Panc1 (cell line): ENCODE measurements at regions not wholly inside any gene's neighbourhood (a gene's known extent, or its start where the extent isn't known, plus 50 kb on each side); places are given as distances from the start of the nearest gene placed in this dataset.

Experiments
- ATAC-seq: fragments of 200-7000 bp; cut with Tn5 transposase; 2 replicates; pipeline ENCODE4 v1.9.1; 2020; ENCODE audit warnings: mild to moderate bottlenecking, moderate library complexity
- BruUV-seq: library from RNA; stranded (reverse); fragments of 400-500 nt; replicated peaks from 2 replicates; lab custom pipeline; 2021; lab: Mats Ljungman, UMichigan
- CTCF ChIA-PET: fragments of 300-600 bp; sonication (Branson Sonifier 250); formaldehyde crosslinking; loops from one replicate; lab custom pipeline; 2022; ENCODE audit warnings: antibody characterized with exemption; lab: Charles Lee
- POLR2A ChIA-PET: fragments of 300-600 bp; sonication (Branson Sonifier 250); formaldehyde crosslinking; loops from one replicate; lab custom pipeline; 2022; ENCODE audit warnings: antibody characterized with exemption; lab: Charles Lee
- DNase-seq: peaks from one replicate; pipeline ENCODE4 v3.0.0-alpha.2; 2010; ENCODE audit warnings: low read depth, low spot score
- H3K27ac ChIP-seq: 2 replicates; pipeline ENCODE4 v1.5.1; 2011; ENCODE audit warnings: mild to moderate bottlenecking, low read length, inconsistent platforms
- H3K27me3 ChIP-seq: fragments of 200-500 bp; sonication (Bioruptor generic); 2 replicates; pipeline ENCODE4 v1.6.0; 2014; ENCODE audit warnings: low read length, inconsistent platforms; ENCODE audit not compliant: control insufficient read depth, insufficient read depth
- H3K36me3 ChIP-seq: fragments of 200-500 bp; sonication (Bioruptor generic); 2 replicates; pipeline ENCODE4 v1.5.1; 2014; ENCODE audit warnings: inconsistent platforms, mild to moderate bottlenecking, low read length, moderate library complexity; ENCODE audit not compliant: control insufficient read depth, insufficient read depth
- H3K4me1 ChIP-seq: 2 replicates; pipeline ENCODE4 v1.5.1; 2011; ENCODE audit warnings: inconsistent platforms, mild to moderate bottlenecking, low read length, moderate library complexity; ENCODE audit not compliant: control insufficient read depth, insufficient read depth
- H3K4me3 ChIP-seq, 2 experiments: 2 replicates each; pipeline ENCODE4 v1.5.1; 2011 to 2012; ENCODE audit warnings: low read depth in 2 of 2, low read length in 2 of 2, mild to moderate bottlenecking in 2 of 2, inconsistent platforms in 1 of 2, moderate library complexity in 1 of 2
- H3K9me3 ChIP-seq: fragments of 200-500 bp; sonication (Bioruptor generic); 2 replicates; pipeline ENCODE4 v1.5.1; 2014; ENCODE audit warnings: low read depth, mild to moderate bottlenecking, inconsistent platforms, low read length, moderate library complexity; ENCODE audit not compliant: control insufficient read depth, insufficient read depth
- CTCF ChIP-seq: fragments of 450-650 bp; IDR thresholded peaks from 2 replicates; pipeline ENCODE4 v1.5.1; 2017; ENCODE audit warnings: mild to moderate bottlenecking
- POLR2AphosphoS5 ChIP-seq: IDR thresholded peaks from 2 replicates; pipeline ENCODE4 v1.6.1; 2012; ENCODE audit warnings: mild to moderate bottlenecking, low read depth, low read length, moderate library complexity
- REST ChIP-seq, 2 experiments: IDR thresholded peaks; 2 replicates each; pipeline ENCODE4 v1.6.1; 2011 to 2012; ENCODE audit warnings: low read depth in 2 of 2, control low read depth in 1 of 2, low read length in 1 of 2, mild to moderate bottlenecking in 1 of 2, moderate library complexity in 1 of 2; ENCODE audit not compliant: insufficient read depth in 1 of 2
- SIN3A ChIP-seq: IDR thresholded peaks from 2 replicates; pipeline ENCODE4 v1.6.1; 2012; ENCODE audit warnings: low read depth, mild to moderate bottlenecking, low read length, moderate library complexity, borderline replicate concordance; ENCODE audit not compliant: insufficient read depth
- TCF7L2 ChIP-seq: IDR thresholded peaks from 2 replicates; pipeline ENCODE4 v1.6.1; 2011; ENCODE audit warnings: mild to moderate bottlenecking, low read depth, low read length, inconsistent platforms
- in situ Hi-C: cut with HindIII; loops from 2 replicates; pipeline ENCODE4 v1.10.0; 2016; ENCODE audit warnings: low sequenced_read_pairs, low pct_unique_long_range_greater_than_20kb
- intact Hi-C: fragments of 100-400 bp; cut with micrococcal nuclease; formaldehyde crosslinking; loops from one replicate; pipeline ENCODE4 v1.10.0; 2022; ENCODE audit not compliant: unreplicated experiment

DNA sequence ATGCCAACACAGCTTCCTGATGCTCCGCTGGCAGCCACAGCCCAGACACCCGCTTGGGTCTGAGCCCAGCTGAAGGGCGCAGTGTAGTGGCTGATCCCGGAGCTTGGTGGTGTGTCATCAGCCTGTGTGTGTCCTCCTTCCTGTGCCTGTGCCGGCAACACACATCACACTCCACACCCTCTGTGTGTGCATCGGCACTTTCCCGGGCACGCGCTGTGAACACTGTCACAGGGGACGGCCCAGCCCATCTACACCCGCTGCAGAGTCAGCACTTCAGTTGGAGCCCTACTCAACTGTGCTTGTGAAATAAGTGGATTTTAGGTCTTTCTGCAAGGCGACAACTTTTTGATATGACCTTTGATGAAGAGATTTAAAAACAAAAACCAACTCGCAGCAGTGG lies 189.4 kb downstream of the IRX2 start:
- Histone ChIP-seq H3K4me3 (no peak overlapping the region), H3K4me1 (no peaks in the 10 kb centered on the region), H3K27ac (no peak overlapping the region), H3K9me3 (no peaks in the 10 kb centered on the region), H3K27me3 (no peaks in the 10 kb centered on the region), H3K36me3 (no peaks in the 10 kb centered on the region)
- in situ Hi-C loops, result no loop called here
- DNase-seq (no peak), ATAC-seq (no peak)
- no TSS peak for BruUV-seq
- intact Hi-C loops, result no loop called here
- no peak for TF ChIP-seq POLR2AphosphoS5
- no peak for TF ChIP-seq REST (IDR thresholded peaks at IDR 0.05; ENCODE audit: insufficient read depth in 1 of 2, low read depth in 2 of 2, low read length in 1 of 2)
- no peak for TF ChIP-seq TCF7L2
- no peak for TF ChIP-seq CTCF
- no peak for TF ChIP-seq SIN3A
- POLR2A ChIA-PET, result interaction anchor here (0.6 kb wide), 1 partner anchor 18 kb away, joined by 3 read pairs; no protein-coding TSS in a partner anchor
- CTCF ChIA-PET, result no interaction called here

DNA sequence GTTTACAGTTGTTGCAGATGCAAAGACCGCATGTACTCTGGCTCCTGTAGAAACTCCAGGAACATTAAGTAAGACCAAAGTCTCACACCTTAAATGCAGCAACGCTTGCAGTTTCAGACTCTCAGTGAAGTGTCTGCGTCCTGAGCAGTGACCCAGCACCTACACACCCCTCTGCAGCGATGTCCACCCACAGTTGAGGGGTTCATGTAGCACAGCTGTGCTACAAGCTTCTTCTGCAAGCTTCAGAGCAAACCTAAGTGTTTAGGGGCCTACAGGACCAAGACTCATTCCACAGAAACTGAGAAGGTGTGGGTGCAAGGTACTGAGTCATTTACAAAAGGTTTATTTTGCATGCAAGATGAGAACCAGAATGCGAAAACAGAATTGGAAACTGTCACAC lies 191.0 kb downstream of the IRX2 start:
- in situ Hi-C loops, result no loop called here
- Histone ChIP-seq H3K27me3 (no peaks in the 10 kb centered on the region), H3K4me1 (no peaks in the 10 kb centered on the region), H3K9me3 (no peaks in the 10 kb centered on the region), H3K4me3 (no peak overlapping the region), H3K36me3 (no peaks in the 10 kb centered on the region), H3K27ac (no peak overlapping the region)
- no peak for ATAC-seq
- POLR2A ChIA-PET, result no interaction called here
- BruUV-seq, result no TSS peak
- intact Hi-C loops, result no loop called here
- DNase-seq, result no peak
- CTCF ChIA-PET, result no interaction called here
- TF ChIP-seq CTCF (no peak), TCF7L2 (no peak), SIN3A (no peak), POLR2AphosphoS5 (no peak), REST (IDR thresholded peaks at IDR 0.05; ENCODE audit: insufficient read depth in 1 of 2, low read depth in 2 of 2, low read length in 1 of 2) (no peak)
